Dedifferentiated amniotic fluid mesenchymal stem cell (primary cell): ENCODE measurements at regions not wholly inside any gene's neighbourhood (a gene's known extent, or its start where the extent isn't known, plus 50 kb on each side); places are given as distances from the start of the nearest gene placed in this dataset.

Source experiments
- DNase-seq: peaks from one replicate; pipeline ENCODE4 v3.0.0-alpha.2; 2016; ENCODE audit errors: extremely low spot score

GRCh38 chr2:239765076-239765845 lies 259.9 kb downstream of the NDUFA10 start:
- DNase-seq = no peak

- no peak for DNase-seq
Measured at GRCh38 chr2:239763433-239764097, 261.6 kb downstream of the NDUFA10 start.

- DNase-seq = no peak
Measured at GRCh38 chr2:239762655-239763269, 262.4 kb downstream of the NDUFA10 start.

GRCh38 chr2:239762106-239762505 lies 263.0 kb downstream of the NDUFA10 start:
- DNase-seq = no peak

- no peak for DNase-seq
Measured at GRCh38 chr2:239760596-239760995, 264.5 kb downstream of the NDUFA10 start.

- DNase-seq = no peak
Measured at GRCh38 chr2:239758279-239758877, 266.8 kb downstream of the NDUFA10 start.

- DNase-seq = no peak
Measured at GRCh38 chr2:239756790-239757760, 268.1 kb downstream of the NDUFA10 start.

GRCh38 chr2:239756031-239756789 lies 268.9 kb downstream of the NDUFA10 start:
- DNase-seq = no peak

- no peak for DNase-seq
Measured at GRCh38 chr2:239753401-239753837, 271.7 kb downstream of the NDUFA10 start.

- DNase-seq = no peak
Measured at GRCh38 chr2:239752951-239753350, 272.2 kb downstream of the NDUFA10 start.

- no peak for DNase-seq
Measured at GRCh38 chr2:239751679-239752355, 273.3 kb downstream of the NDUFA10 start.

GRCh38 chr2:239750929-239751678 lies 274.0 kb downstream of the NDUFA10 start:
- no peak for DNase-seq

GRCh38 chr2:239750045-239750835 lies 274.9 kb downstream of the NDUFA10 start:
- no peak for DNase-seq

- no peak for DNase-seq
Measured at GRCh38 chr2:239749272-239749873, 275.8 kb downstream of the NDUFA10 start.

GRCh38 chr2:239748811-239749210 lies 276.3 kb downstream of the NDUFA10 start:
- DNase-seq = no peak

GRCh38 chr2:239747771-239748170 lies 277.4 kb downstream of the NDUFA10 start:
- no peak for DNase-seq

- no peak for DNase-seq
Measured at GRCh38 chr2:239747274-239747673, 277.9 kb downstream of the NDUFA10 start.
